Pancreas (tissue), 10 donors: ENCODE measurements at regions not wholly inside any gene's neighbourhood (a gene's known extent, or its start where the extent isn't known, plus 50 kb on each side); places are given as distances from the start of the nearest gene placed in this dataset.

Experiments
- ATAC-seq, 4 donors: fragments of 200-7000 bp; cut with Tn5 transposase; one replicate each; pipeline versions ENCODE4 v1.8.0 to v1.9.1; 2020; ENCODE audit warnings: mild to moderate bottlenecking in 4 of 4, moderate library complexity in 4 of 4
- DNase-seq, 6 donors: peaks; one replicate each; pipeline ENCODE4 v3.0.0-alpha.2; 2020
- FAIRE-seq: peaks from 2 replicates; lab custom pipeline; 2012; peaks lifted over from hg19 to GRCh38; lab: Jason Lieb, UNC
- H3K27ac ChIP-seq, 4 donors: fragments of 200-600 bp; sonication (generic); 1 replicate in 3 of 4; 2 replicates in 1 of 4; pipeline versions ENCODE4 v1.5.0 to v1.8.0; 2020
- H3K27me3 ChIP-seq, 4 donors: fragments of 200-600 bp; one replicate each; pipeline ENCODE4 v1.8.0; 2021
- H3K36me3 ChIP-seq, 3 donors: fragments of 200-600 bp; sonication (generic) in 1 of 3; one replicate each; pipeline versions ENCODE4 v1.5.0 to v1.8.0; 2020 to 2021
- H3K4me1 ChIP-seq, 3 donors: fragments of 200-600 bp; one replicate each; pipeline ENCODE4 v1.8.0; 2021
- H3K4me3 ChIP-seq, 4 donors: fragments of 200-600 bp; sonication (generic) in 2 of 4; one replicate each; pipeline versions ENCODE4 v1.5.0 to v1.8.0; 2020 to 2021
- H3K9me3 ChIP-seq, 4 donors: fragments of 200-600 bp; one replicate each; pipeline ENCODE4 v1.8.0; 2021
- WGBS, 2 donors: extraction: QIAGEN DNeasy Blood & Tissue Kit; methylation state at CpG; one replicate each; pipeline ENCODE4 v1.1.7; 2013; 5-methylcytosine and 5-hydroxymethylcytosine counted together
- intact Hi-C, 3 donors: fragments of 100-400 bp; cut with DNase I; formaldehyde crosslinking; loops; one replicate each; pipeline versions ENCODE4 v1.11.1 to v1.14.2; 2022
- TF ChIP-seq, protein P1 (sequence below), 4 donors: fragments of 200-600 bp; sonication (generic) in 3 of 4; IDR thresholded peaks; one replicate each; pipeline versions ENCODE4 v1.5.0 to v1.8.0; 2021; ENCODE audit warnings: antibody characterized with exemption in 4 of 4
- donor health status: healthy with polysubstance abuse.
- donor health status: DM: no; HTN: no; CAD: no; lungs with moderate emphysema.
- donor health status: DM: no; HTN: no; CAD: no.
- donor health status: control.
- donor health status: control.
- donor health status: Bipolar disorder and iron deficiency.
- donor health status: DM: yes; HTN: yes; CAD: no.
- donor health status: DM: no; HTN: no; CAD: no.
- donor health status: DM: no; HTN: no; CAD: no.
- donor health status: DM: yes; HTN: yes; CAD: no.

DNA sequence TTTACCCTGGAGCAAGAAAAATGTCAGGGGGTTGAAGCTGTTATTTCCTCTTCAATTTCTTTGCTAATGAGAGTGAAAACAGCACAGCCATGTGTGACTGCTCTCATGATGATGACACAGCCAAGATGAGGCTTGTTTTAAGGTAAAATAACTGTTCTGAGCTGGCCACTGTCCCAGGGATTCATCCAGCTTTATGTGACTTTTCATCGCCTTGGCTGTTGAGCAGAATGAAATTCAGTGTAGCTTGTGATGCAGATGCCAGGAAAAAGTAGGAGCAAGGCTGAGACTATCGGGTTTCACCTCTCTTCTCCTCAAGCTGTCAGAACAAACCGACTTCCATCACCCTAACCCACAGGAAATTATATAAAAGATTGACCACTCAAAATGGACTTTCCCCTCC lies 361.8 kb upstream of the CDH5 start:
- ATAC-seq (no peak), FAIRE-seq (no peak), DNase-seq (no peak)
- no peaks in the 10 kb centered on the region for H3K4me1 ChIP-seq
- 46 to 48% methylated on average over 3 of the region's 3 CpGs for WGBS, 2 donors
- no peaks in the 10 kb centered on the region for H3K9me3 ChIP-seq
- no peak overlapping the region for H3K4me3 ChIP-seq
- intact Hi-C loops, result no loop called here
- TF ChIP-seq, protein P1, sequence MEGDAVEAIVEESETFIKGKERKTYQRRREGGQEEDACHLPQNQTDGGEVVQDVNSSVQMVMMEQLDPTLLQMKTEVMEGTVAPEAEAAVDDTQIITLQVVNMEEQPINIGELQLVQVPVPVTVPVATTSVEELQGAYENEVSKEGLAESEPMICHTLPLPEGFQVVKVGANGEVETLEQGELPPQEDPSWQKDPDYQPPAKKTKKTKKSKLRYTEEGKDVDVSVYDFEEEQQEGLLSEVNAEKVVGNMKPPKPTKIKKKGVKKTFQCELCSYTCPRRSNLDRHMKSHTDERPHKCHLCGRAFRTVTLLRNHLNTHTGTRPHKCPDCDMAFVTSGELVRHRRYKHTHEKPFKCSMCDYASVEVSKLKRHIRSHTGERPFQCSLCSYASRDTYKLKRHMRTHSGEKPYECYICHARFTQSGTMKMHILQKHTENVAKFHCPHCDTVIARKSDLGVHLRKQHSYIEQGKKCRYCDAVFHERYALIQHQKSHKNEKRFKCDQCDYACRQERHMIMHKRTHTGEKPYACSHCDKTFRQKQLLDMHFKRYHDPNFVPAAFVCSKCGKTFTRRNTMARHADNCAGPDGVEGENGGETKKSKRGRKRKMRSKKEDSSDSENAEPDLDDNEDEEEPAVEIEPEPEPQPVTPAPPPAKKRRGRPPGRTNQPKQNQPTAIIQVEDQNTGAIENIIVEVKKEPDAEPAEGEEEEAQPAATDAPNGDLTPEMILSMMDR (IDR thresholded peaks at IDR 0.05), result no peak
- no peak overlapping the region for H3K27ac ChIP-seq
- H3K27me3 ChIP-seq, result no peaks in the 10 kb centered on the region
- H3K36me3 ChIP-seq, result no peaks in the 10 kb centered on the region

DNA sequence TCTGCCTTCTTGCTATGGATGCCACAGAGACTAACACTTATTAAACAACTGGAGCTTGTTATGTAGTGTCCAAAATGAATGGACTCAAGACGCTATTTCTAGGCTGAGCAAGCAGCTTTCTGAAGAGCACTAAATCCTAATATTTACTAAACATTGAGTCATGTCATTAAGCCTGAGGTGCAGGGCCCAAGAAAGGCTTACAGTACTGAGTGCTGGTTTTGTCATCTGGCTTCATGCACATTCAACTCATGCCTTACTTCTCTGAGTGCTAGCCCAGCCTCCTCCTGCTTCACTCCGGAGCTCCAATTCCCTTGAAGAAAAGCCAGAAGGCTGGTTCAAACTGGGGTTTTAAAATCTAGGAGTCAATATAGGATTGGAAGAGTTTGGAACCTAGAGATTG lies 363.3 kb upstream of the CDH5 start:
- Histone ChIP-seq H3K27me3 (no peaks in the 10 kb centered on the region), H3K9me3 (no peaks in the 10 kb centered on the region), H3K4me3 (no peak overlapping the region), H3K27ac (no peak overlapping the region), H3K4me1 (no peaks in the 10 kb centered on the region), H3K36me3 (no peaks in the 10 kb centered on the region)
- DNase-seq, result no peak
- intact Hi-C loops, result no loop called here
- TF ChIP-seq, protein P1 (IDR thresholded peaks at IDR 0.05), result no peak
- ATAC-seq, result no peak
- FAIRE-seq, result no peak
- WGBS, 2 donors, result 71 to 74% methylated on average over 2 of the region's 2 CpGs

DNA sequence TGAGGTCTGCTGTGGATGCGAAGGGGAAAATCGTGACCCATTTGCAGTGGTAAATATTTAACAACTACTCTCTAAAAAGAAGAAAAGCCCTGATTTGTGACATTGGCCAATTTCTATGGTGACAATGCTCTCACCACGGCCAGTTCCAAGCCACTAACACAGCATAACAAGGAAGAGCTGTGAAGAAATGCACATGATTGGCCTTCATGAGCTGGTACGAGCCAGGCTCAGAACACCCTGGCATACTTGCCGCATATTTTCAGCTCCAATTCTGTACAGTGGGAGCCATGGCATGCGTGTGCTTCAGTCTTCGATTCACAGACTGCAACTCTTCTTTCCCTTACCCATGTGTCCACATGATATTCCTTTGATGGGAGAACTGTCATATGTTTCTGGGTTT lies 363.9 kb upstream of the CDH5 start:
- TF ChIP-seq, protein P1 (IDR thresholded peaks at IDR 0.05), result no peak
- H3K9me3 ChIP-seq, result no peaks in the 10 kb centered on the region
- no peak overlapping the region for H3K4me3 ChIP-seq
- ATAC-seq, result no peak
- no peaks in the 10 kb centered on the region for H3K36me3 ChIP-seq
- H3K4me1 ChIP-seq, result no peaks in the 10 kb centered on the region
- WGBS, 2 donors, result 50 to 63% methylated on average over 7 of the region's 7 CpGs
- intact Hi-C loops, result no loop called here
- no peak for DNase-seq
- H3K27me3 ChIP-seq, result no peaks in the 10 kb centered on the region
- no peak overlapping the region for H3K27ac ChIP-seq
- no peak for FAIRE-seq

DNA sequence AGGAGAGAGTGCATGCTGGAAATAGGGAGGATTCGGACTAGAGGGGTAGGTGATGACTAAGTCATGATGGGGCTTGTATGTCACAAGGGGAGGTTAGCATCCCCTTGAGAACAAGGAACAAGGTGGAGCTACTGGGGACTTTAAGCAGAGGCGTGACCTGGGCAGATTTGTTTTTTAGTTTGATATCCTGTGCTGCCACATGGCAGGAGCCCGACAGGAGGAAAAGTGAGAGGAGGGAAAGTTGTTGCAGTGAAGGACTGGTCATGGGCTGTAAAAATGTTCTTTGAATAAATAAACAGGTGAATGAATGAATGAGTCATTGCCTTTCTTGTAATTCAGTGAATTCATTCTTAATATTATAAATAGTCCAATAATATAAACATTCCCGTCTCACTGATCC lies 365.1 kb upstream of the CDH5 start:
- 44 to 63% methylated on average over 4 of the region's 4 CpGs for WGBS, 2 donors
- no peak for DNase-seq
- FAIRE-seq, result no peak

DNA sequence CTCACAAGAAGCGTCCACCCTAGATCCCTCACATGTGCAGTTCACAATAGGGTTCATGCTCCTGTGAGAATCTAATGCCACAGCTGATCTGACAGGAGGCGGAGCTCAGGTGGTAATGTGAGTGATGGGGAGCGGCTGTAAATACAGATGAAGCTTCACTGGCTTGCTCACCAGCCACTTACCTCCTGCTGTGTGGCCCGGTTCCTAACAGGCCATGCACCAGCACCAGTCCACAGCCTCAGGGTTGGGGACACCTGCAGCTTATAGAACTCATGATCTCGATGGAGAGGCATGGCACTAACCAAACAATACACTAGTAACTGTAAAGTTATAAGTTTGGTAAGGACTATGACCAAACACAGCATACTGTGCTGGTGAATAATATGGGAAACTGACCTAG lies 368.0 kb upstream of the CDH5 start:
- no peak overlapping the region for H3K4me3 ChIP-seq
- H3K36me3 ChIP-seq, result no peaks in the 10 kb centered on the region
- H3K4me1 ChIP-seq, result no peaks in the 10 kb centered on the region
- no peak for DNase-seq
- no peak overlapping the region for H3K27ac ChIP-seq
- no peak for FAIRE-seq
- intact Hi-C loops, result no loop called here
- ATAC-seq, result no peak
- no peaks in the 10 kb centered on the region for H3K27me3 ChIP-seq
- TF ChIP-seq, protein P1 (IDR thresholded peaks at IDR 0.05), result no peak
- 23 to 51% methylated on average over 5 of the region's 5 CpGs for WGBS, 2 donors
- no peaks in the 10 kb centered on the region for H3K9me3 ChIP-seq

More for the DNA sequence above, 365.1 kb upstream of the CDH5 start:
- Histone ChIP-seq H3K9me3 (no peaks in the 10 kb centered on the region), H3K27ac (no peak overlapping the region), H3K27me3 (no peaks in the 10 kb centered on the region), H3K4me3 (no peak overlapping the region), H3K36me3 (no peaks in the 10 kb centered on the region), H3K4me1 (no peaks in the 10 kb centered on the region)
- TF ChIP-seq, protein P1 (IDR thresholded peaks at IDR 0.05), result no peak
- no peak for ATAC-seq
- intact Hi-C loops, result no loop called here
